Gastrocnemius medialis (tissue), 4 donors: ENCODE measurements at regions not wholly inside any gene's neighbourhood (a gene's known extent, or its start where the extent isn't known, plus 50 kb on each side); places are given as distances from the start of the nearest gene placed in this dataset.

Experiments used
- POLR2A ChIP-seq, 2 donors: fragments of 450-650 bp; IDR thresholded peaks; one replicate each; pipeline ENCODE4 v1.6.1; 2017; ENCODE audit warnings: antibody characterized with exemption in 2 of 2, mild to moderate bottlenecking in 2 of 2, moderate library complexity in 2 of 2
- TF ChIP-seq, protein P1 (sequence below), 5 experiments: fragments of 450-650 bp in 3 of 5; fragments of 200-600 bp in 2 of 5; sonication (generic) in 2 of 5; IDR thresholded peaks in 4 of 5; conservative IDR thresholded peaks in 1 of 5; 1 replicate in 4 of 5; 2 replicates in 1 of 5; pipeline ENCODE4 v1.5.1; 2016 to 2019; ENCODE audit warnings: antibody characterized with exemption in 5 of 5, mild to moderate bottlenecking in 3 of 5, moderate library complexity in 3 of 5

DNA sequence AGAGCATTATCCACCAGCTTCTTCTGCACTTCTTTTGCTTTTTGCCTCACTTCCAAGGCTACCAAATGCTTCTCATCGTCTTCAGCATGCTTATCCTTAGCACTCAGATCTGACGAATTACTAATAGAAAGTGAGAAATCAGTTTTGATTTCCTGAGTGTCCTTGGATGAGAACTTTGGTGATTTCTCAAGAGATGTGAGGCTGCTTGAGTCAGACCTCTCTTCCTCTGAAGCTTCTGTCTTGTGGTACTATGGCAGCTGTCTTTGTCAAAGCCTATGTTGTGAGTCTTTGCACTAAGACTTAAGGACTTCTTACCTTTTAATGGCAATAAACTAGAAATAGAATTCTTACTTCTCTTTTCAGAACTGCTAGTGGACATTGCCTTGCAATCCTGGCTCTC lies 169.9 kb downstream of the CPE start:
- TF ChIP-seq, protein P1, sequence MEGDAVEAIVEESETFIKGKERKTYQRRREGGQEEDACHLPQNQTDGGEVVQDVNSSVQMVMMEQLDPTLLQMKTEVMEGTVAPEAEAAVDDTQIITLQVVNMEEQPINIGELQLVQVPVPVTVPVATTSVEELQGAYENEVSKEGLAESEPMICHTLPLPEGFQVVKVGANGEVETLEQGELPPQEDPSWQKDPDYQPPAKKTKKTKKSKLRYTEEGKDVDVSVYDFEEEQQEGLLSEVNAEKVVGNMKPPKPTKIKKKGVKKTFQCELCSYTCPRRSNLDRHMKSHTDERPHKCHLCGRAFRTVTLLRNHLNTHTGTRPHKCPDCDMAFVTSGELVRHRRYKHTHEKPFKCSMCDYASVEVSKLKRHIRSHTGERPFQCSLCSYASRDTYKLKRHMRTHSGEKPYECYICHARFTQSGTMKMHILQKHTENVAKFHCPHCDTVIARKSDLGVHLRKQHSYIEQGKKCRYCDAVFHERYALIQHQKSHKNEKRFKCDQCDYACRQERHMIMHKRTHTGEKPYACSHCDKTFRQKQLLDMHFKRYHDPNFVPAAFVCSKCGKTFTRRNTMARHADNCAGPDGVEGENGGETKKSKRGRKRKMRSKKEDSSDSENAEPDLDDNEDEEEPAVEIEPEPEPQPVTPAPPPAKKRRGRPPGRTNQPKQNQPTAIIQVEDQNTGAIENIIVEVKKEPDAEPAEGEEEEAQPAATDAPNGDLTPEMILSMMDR (IDR thresholded peaks at IDR 0.05 in 4 of 5, conservative IDR thresholded peaks at IDR 0.05 in 1 of 5) = no peak
- no peak for TF ChIP-seq POLR2A (IDR thresholded peaks at IDR 0.05)
